Gastroesophageal sphincter (tissue), 3 donors: ENCODE measurements at regions not wholly inside any gene's neighbourhood (a gene's known extent, or its start where the extent isn't known, plus 50 kb on each side); places are given as distances from the start of the nearest gene placed in this dataset.

Experiments
- CTCF ChIP-seq, 4 experiments: fragments of 200-600 bp in 2 of 4; fragments of 450-650 bp in 2 of 4; sonication (generic) in 1 of 4; IDR thresholded peaks; one replicate each; pipeline ENCODE4 v1.5.1; 2017 to 2019; ENCODE audit warnings: antibody characterized with exemption in 4 of 4, mild to moderate bottlenecking in 2 of 4, moderate library complexity in 2 of 4
- EP300 ChIP-seq: sonication (generic); formaldehyde crosslinking; IDR thresholded peaks from one replicate; pipeline ENCODE4 v1.6.1; 2017; ENCODE audit warnings: antibody characterized with exemption, mild to moderate bottlenecking
- POLR2A ChIP-seq, 2 donors: fragments of 450-650 bp; IDR thresholded peaks; one replicate each; pipeline ENCODE4 v1.6.1; 2017; ENCODE audit warnings: antibody characterized with exemption in 2 of 2, mild to moderate bottlenecking in 2 of 2, moderate library complexity in 1 of 2
- POLR2AphosphoS5 ChIP-seq: sonication (generic); formaldehyde crosslinking; IDR thresholded peaks from one replicate; pipeline ENCODE4 v1.6.1; 2017; ENCODE audit warnings: antibody characterized with exemption

GRCh38 chr12:65663097-65663496 lies 161.2 kb upstream of the HMGA2 start:
- no peak for TF ChIP-seq CTCF (IDR thresholded peaks at IDR 0.05)
- no peak for TF ChIP-seq POLR2A (IDR thresholded peaks at IDR 0.05)
- TF ChIP-seq POLR2AphosphoS5: no peak
- TF ChIP-seq EP300: no peak
